ENCODE measurements at regions not wholly inside any gene's neighbourhood (a gene's known extent, or its start where the extent isn't known, plus 50 kb on each side); places are given as distances from the start of the nearest gene placed in this dataset.
"Not testable (repeated sequence)": the region's sequence is repeated elsewhere in the genome, so short reads cannot be mapped to it uniquely, and the experiment has no call there.

- no peak for DNase-seq (ENCODE audit: low read depth in 2 of 2)
- TF ChIP-seq CTCF (IDR thresholded peaks at IDR 0.05; ENCODE audit: low read depth, low read length) = no peak
- H3K4me3 ChIP-seq (replicated peaks in 1 of 2; ENCODE audit: low read depth in 2 of 2, low read length in 2 of 2) = no peak overlapping the region
These were observed 902.6 kb upstream of the MBL2 start for GRCh38 chr10:53675177-53675576.

- H3K4me3 ChIP-seq (replicated peaks in 1 of 2; ENCODE audit: low read depth in 2 of 2, low read length in 2 of 2) = no peak overlapping the region
- TF ChIP-seq CTCF (IDR thresholded peaks at IDR 0.05; ENCODE audit: low read depth, low read length) = no peak
- no peak for DNase-seq (ENCODE audit: low read depth in 2 of 2)
These were observed 894.5 kb upstream of the MBL2 start for GRCh38 chr10:53667063-53667462.

- no peak overlapping the region for H3K4me3 ChIP-seq (replicated peaks in 1 of 2; ENCODE audit: low read depth in 2 of 2, low read length in 2 of 2)
- no peak for TF ChIP-seq CTCF (IDR thresholded peaks at IDR 0.05; ENCODE audit: low read depth, low read length)
- DNase-seq (ENCODE audit: low read depth in 2 of 2) = peak in 1 of 2 donors; percentile 3
These were observed 891.9 kb upstream of the MBL2 start for GRCh38 chr10:53664282-53665019.

- no peak for DNase-seq (ENCODE audit: low read depth in 2 of 2)
- TF ChIP-seq CTCF (IDR thresholded peaks at IDR 0.05; ENCODE audit: low read depth, low read length) = no peak
- no peak overlapping the region for H3K4me3 ChIP-seq (replicated peaks in 1 of 2; ENCODE audit: low read depth in 2 of 2, low read length in 2 of 2)
These were observed 878.2 kb upstream of the MBL2 start for GRCh38 chr10:53650794-53651193.

GRCh38 chr10:53647221-53647620 lies 874.6 kb upstream of the MBL2 start:
- not testable (repeated sequence) for H3K4me3 ChIP-seq (replicated peaks in 1 of 2; ENCODE audit: low read depth in 2 of 2, low read length in 2 of 2); DNase-seq (ENCODE audit: low read depth in 2 of 2)

- H3K4me3 ChIP-seq (replicated peaks in 1 of 2; ENCODE audit: low read depth in 2 of 2, low read length in 2 of 2) = no peak overlapping the region
- TF ChIP-seq CTCF (IDR thresholded peaks at IDR 0.05; ENCODE audit: low read depth, low read length) = no peak
- DNase-seq (ENCODE audit: low read depth in 2 of 2) = no peak
These were observed 873.9 kb upstream of the MBL2 start for GRCh38 chr10:53646525-53646924.

- no peak overlapping the region for H3K4me3 ChIP-seq (replicated peaks in 1 of 2; ENCODE audit: low read depth in 2 of 2, low read length in 2 of 2)
- TF ChIP-seq CTCF (IDR thresholded peaks at IDR 0.05; ENCODE audit: low read depth, low read length) = no peak
- no peak for DNase-seq (ENCODE audit: low read depth in 2 of 2)
These were observed 873.4 kb upstream of the MBL2 start for GRCh38 chr10:53645951-53646350.

Measured in cardiac fibroblast (primary cell).